Activated T-cell treated with anti-CD3 and anti-CD28 coated beads, Interleukin-2, amount 50 U/mL, for 72 hours (primary cell): ENCODE measurements at regions not wholly inside any gene's neighbourhood (a gene's known extent, or its start where the extent isn't known, plus 50 kb on each side); places are given as distances from the start of the nearest gene placed in this dataset.
A peak's percentile ranks its signal among the peaks of the same experiment; 100 is the strongest.
"Not testable (repeated sequence)": the region's sequence is repeated elsewhere in the genome, so short reads cannot be mapped to it uniquely, and the experiment has no call there.

ENCODE experiments used
- ATAC-seq, 2 donors: fragments of 150-1000 bp; cut with Tn5 transposase; replicated peaks in 1 of 2; 2 replicates each; pipeline ENCODE4 v1.10.0; 2021; ENCODE audit warnings: moderate library complexity in 2 of 2, mild to moderate bottlenecking in 1 of 2
- DNase-seq, 2 donors: peaks; one replicate each; pipeline ENCODE4 v3.0.0; 2021 to 2022; ENCODE audit warnings: mixed read lengths in 1 of 2
- H3K27ac Mint-ChIP-seq: one replicate; pipeline ENCODE4 v1.8.0; 2022; ENCODE audit warnings: mild to moderate bottlenecking, moderate library complexity, mixed read lengths
- H3K27me3 Mint-ChIP-seq: one replicate; pipeline ENCODE4 v1.8.0; 2022; ENCODE audit warnings: low read depth, mixed read lengths
- H3K36me3 Mint-ChIP-seq, 2 donors: one replicate each; pipeline ENCODE4 v1.8.0; 2022; ENCODE audit warnings: mixed read lengths in 2 of 2, mild to moderate bottlenecking in 1 of 2; ENCODE audit not compliant: insufficient read depth in 2 of 2
- H3K4me1 Mint-ChIP-seq: one replicate; pipeline ENCODE4 v1.8.0; 2022; ENCODE audit warnings: low read depth, mixed read lengths
- H3K4me3 Mint-ChIP-seq, 2 donors: one replicate each; pipeline ENCODE4 v1.8.0; 2022; ENCODE audit warnings: mild to moderate bottlenecking in 2 of 2, mixed read lengths in 2 of 2, moderate library complexity in 2 of 2
- H3K9me3 Mint-ChIP-seq, 2 donors: one replicate each; pipeline ENCODE4 v1.8.0; 2022; ENCODE audit warnings: mixed read lengths in 2 of 2

GRCh38 chr16:16609627-16610026 lies 230.7 kb downstream of the NPIPA7 start:
- not testable (repeated sequence) for DNase-seq, H3K4me3 Mint-ChIP-seq, H3K27ac Mint-ChIP-seq, ATAC-seq, H3K36me3 Mint-ChIP-seq, H3K4me1 Mint-ChIP-seq, H3K27me3 Mint-ChIP-seq, H3K9me3 Mint-ChIP-seq

DNA sequence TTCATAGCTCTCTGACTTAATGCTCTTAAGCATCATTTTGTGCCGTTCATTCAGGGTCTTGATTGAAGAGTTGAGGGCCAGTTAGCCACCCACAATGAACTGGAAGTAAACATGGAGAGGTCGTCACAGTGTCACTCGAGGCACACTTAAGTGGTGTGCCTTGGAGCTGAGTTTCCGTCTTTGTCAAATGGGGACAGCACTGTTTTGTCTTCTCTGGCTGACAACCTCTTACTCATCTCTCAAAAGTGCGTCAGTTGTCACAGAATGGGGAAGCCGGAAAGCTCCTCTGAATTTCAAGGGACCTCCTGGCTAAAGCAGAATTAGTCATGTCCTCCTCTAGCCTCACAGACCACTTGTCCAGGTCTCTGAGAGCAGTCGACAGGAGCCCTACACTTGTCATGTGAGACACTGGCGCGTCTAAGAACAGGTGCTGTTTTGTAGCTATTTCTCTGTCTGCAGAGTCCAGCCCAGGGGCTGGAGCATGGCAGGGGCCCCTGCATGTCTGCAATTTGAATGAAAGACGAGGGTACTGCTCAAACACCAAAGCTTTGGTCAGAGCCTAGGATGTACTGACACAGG lies 231.5 kb downstream of the NPIPA7 start:
- not testable (repeated sequence) for H3K4me1 Mint-ChIP-seq, DNase-seq, H3K27me3 Mint-ChIP-seq, H3K27ac Mint-ChIP-seq, H3K36me3 Mint-ChIP-seq, H3K4me3 Mint-ChIP-seq, H3K9me3 Mint-ChIP-seq
- ATAC-seq, result peak in 1 of 2 donors; percentile 19

- H3K27ac Mint-ChIP-seq, H3K9me3 Mint-ChIP-seq, H3K27me3 Mint-ChIP-seq, H3K4me3 Mint-ChIP-seq, H3K36me3 Mint-ChIP-seq, DNase-seq, ATAC-seq, H3K4me1 Mint-ChIP-seq: not testable (repeated sequence)
These were observed 234.3 kb downstream of the NPIPA7 start for GRCh38 chr16:16613212-16613611.

- DNase-seq, H3K9me3 Mint-ChIP-seq, H3K4me1 Mint-ChIP-seq, ATAC-seq, H3K27me3 Mint-ChIP-seq, H3K4me3 Mint-ChIP-seq, H3K27ac Mint-ChIP-seq, H3K36me3 Mint-ChIP-seq: not testable (repeated sequence)
These were observed 235.5 kb downstream of the NPIPA7 start for GRCh38 chr16:16614484-16614883.

DNA sequence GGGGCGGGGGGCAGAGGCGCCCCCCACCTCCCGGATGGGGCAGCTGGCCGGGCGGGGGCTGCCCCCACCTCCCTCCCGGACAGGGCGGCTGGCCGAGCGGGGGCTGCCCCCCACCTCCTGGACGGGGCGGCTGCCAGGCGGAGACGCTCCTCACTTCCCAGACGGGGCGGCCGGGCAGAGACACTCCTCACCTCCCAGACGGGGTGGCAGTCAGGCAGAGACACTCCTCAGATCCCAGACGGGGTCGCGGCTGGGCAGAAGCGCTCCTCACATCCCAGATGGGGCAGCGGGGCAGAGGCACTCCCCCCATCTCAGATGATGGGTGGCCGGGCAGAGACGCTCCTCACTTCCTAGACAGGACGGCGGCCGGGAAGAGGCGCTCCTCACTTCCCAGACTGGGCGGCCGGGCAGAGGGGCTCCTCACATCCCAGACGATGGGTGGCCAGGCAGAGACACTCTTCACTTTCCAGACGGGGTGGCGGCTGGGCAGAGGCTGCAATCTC lies 240.1 kb downstream of the NPIPA7 start:
- not testable (repeated sequence) for H3K9me3 Mint-ChIP-seq, DNase-seq, H3K27ac Mint-ChIP-seq, H3K36me3 Mint-ChIP-seq, H3K27me3 Mint-ChIP-seq, H3K4me1 Mint-ChIP-seq, ATAC-seq, H3K4me3 Mint-ChIP-seq

DNA sequence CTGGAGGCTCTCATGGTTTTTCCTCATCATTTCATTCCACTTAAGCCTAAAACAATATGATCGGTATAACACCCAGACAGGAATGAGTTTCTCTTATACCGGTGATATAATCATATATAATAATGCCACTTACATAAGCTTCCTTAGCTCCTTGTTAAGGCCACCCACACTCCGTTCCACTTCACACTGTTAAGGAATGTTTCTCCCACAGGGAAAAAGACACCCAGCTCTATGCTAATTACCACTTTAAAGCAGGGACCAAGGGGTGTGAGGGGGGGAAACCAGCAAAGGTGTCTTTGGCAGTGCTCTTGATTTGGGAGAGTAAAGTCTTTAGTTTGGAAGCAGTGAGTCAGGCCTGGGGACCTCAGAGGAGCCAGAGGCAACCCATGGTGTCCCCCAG lies 245.4 kb downstream of the NPIPA7 start:
- not testable (repeated sequence) for H3K4me1 Mint-ChIP-seq, H3K36me3 Mint-ChIP-seq, H3K9me3 Mint-ChIP-seq, H3K27ac Mint-ChIP-seq, H3K4me3 Mint-ChIP-seq, ATAC-seq, H3K27me3 Mint-ChIP-seq, DNase-seq

DNA sequence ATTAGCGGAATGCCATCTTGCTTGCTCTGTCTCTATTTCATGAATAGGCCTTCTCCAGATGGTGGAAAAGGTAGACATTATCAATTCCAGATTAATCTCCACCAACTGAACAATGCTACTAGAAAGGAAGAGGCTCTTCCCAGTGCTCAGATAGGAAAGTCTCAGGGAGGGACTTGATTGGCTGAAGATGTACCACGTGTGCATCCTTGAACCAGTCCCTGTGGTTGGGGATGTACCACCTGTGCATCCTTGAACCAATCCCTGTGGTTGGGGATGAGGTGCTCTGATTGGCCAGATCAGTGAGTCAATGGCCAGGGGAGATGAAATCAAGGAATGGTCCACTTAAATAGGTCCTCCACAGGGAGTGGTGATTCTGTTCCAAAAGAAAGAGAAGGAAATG lies 246.2 kb downstream of the NPIPA7 start:
- not testable (repeated sequence) for H3K27me3 Mint-ChIP-seq, ATAC-seq, DNase-seq, H3K27ac Mint-ChIP-seq, H3K36me3 Mint-ChIP-seq, H3K4me1 Mint-ChIP-seq, H3K4me3 Mint-ChIP-seq, H3K9me3 Mint-ChIP-seq

- H3K27ac Mint-ChIP-seq, ATAC-seq, H3K4me3 Mint-ChIP-seq, H3K9me3 Mint-ChIP-seq, H3K36me3 Mint-ChIP-seq, H3K27me3 Mint-ChIP-seq, H3K4me1 Mint-ChIP-seq, DNase-seq: not testable (repeated sequence)
These were observed 248.9 kb downstream of the NPIPA7 start for GRCh38 chr16:16627865-16628264.

DNA sequence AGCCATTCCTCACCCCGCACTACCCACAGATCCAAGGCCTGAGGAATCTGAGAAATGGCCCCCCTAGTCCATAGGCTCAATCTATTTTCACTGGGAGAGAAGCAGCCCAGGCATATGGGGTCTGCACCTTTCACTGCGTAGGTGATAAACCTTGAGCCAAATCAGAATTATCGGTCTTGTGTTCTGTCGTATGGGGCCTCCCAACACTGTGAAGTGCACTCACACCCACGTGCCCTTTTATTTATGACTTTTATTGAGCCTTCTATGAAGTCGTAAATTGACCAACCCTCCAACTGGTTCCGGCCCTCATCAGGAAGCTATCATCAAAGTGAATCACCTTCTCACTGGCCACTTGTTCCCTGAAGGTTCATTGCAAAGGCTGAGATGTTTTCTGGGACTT lies 259.3 kb downstream of the NPIPA7 start:
- not testable (repeated sequence) for H3K4me1 Mint-ChIP-seq, H3K27ac Mint-ChIP-seq, H3K4me3 Mint-ChIP-seq, H3K36me3 Mint-ChIP-seq, H3K9me3 Mint-ChIP-seq, DNase-seq, ATAC-seq
- peaks cover 12% of the 10 kb centered on the region for H3K27me3 Mint-ChIP-seq

DNA sequence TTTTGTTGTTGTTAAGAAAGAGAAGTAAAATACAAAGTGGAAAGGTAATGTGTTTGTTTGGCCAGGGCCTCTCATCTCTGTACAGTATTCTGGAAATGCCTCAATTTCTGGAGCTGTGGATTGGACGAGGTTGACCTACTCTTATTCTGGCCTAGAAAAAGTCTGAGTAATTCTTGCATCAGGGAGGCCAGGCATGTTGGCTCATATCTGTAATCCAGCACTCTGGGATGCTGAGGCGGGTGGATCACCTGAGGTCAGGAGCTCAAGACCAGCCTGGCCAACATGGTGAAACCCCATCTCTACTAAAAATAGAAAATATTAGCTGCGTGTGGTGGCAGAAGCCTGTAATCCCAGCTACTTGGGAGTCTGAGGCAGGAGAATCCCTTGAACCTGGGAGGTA lies 259.8 kb downstream of the NPIPA7 start:
- H3K4me1 Mint-ChIP-seq, H3K4me3 Mint-ChIP-seq, DNase-seq, H3K9me3 Mint-ChIP-seq, ATAC-seq, H3K36me3 Mint-ChIP-seq, H3K27ac Mint-ChIP-seq: not testable (repeated sequence)
- peaks cover 12% of the 10 kb centered on the region for H3K27me3 Mint-ChIP-seq

GRCh38 chr16:16643828-16644227 lies 264.9 kb downstream of the NPIPA7 start:
- ATAC-seq, H3K4me1 Mint-ChIP-seq, H3K27me3 Mint-ChIP-seq, H3K9me3 Mint-ChIP-seq, H3K4me3 Mint-ChIP-seq, H3K36me3 Mint-ChIP-seq, H3K27ac Mint-ChIP-seq, DNase-seq: not testable (repeated sequence)

GRCh38 chr16:16648002-16648401 lies 269.1 kb downstream of the NPIPA7 start:
- not testable (repeated sequence) for H3K36me3 Mint-ChIP-seq, H3K27ac Mint-ChIP-seq, H3K27me3 Mint-ChIP-seq, DNase-seq, H3K4me3 Mint-ChIP-seq, H3K9me3 Mint-ChIP-seq, H3K4me1 Mint-ChIP-seq, ATAC-seq

DNA sequence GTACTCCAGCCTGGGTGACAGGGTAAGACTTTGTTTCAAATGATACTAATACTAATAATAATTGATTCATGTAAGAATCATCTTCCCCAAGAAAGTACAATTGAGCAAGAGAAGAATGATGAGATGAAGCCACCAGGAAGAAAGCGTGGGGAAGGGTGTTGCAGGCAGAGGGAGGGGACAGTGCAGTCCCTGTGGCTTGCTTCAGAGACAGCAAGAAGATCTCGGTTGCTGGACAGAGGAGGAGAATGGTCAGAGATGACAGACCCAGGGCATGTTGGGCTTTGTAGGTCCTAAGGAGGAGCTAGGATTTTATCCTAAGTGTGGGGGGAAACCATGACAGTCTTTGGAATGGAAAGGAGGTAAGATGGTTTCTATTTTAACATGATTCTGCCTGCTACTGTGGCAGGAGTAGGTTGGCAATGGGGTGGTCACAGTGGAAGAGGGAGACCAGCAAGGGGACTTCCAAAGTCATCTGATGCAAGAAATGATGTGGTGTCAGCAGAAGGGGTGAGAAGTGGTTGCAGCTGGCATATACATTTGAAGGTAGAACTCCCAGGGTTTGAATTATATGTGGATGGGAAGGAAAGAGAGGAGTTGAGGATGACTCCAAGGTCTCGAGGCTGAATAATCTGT lies 293.4 kb downstream of the NPIPA7 start:
- not testable (repeated sequence) for H3K4me3 Mint-ChIP-seq, H3K27me3 Mint-ChIP-seq, H3K4me1 Mint-ChIP-seq, H3K9me3 Mint-ChIP-seq, H3K36me3 Mint-ChIP-seq, DNase-seq, H3K27ac Mint-ChIP-seq
- ATAC-seq, result peak; percentile 71 to 80

GRCh38 chr16:16674820-16675219 lies 295.9 kb downstream of the NPIPA7 start:
- H3K4me3 Mint-ChIP-seq, H3K27ac Mint-ChIP-seq, H3K36me3 Mint-ChIP-seq, DNase-seq, H3K9me3 Mint-ChIP-seq, ATAC-seq, H3K4me1 Mint-ChIP-seq, H3K27me3 Mint-ChIP-seq: not testable (repeated sequence)
